SIG-M5 treated with dmso at 0.1 percent for 504 hours (cell line): ENCODE measurements at regions not wholly inside any gene's neighbourhood (a gene's known extent, or its start where the extent isn't known, plus 50 kb on each side); places are given as distances from the start of the nearest gene placed in this dataset.
"Not testable (repeated sequence)": the region's sequence is repeated elsewhere in the genome, so short reads cannot be mapped to it uniquely, and the experiment has no call there.

Source experiments
- DNase-seq: peaks from one replicate; lab custom pipeline; 2025; ENCODE audit not compliant: unreplicated experiment; lab: John Stamatoyannopoulos, UW

- no peak for DNase-seq
Measured at GRCh38 chr17:54678158-54678557, 222.5 kb upstream of the TOM1L1 start.

- no peak for DNase-seq
Measured at GRCh38 chr17:54680410-54680809, 220.2 kb upstream of the TOM1L1 start.

GRCh38 chr17:54694287-54694887, 206.3 kb upstream of the TOM1L1 start:
- DNase-seq = no peak

- not testable (repeated sequence) for DNase-seq
Measured at GRCh38 chr17:54712798-54713197, 187.9 kb upstream of the TOM1L1 start.

- no peak for DNase-seq
Measured at GRCh38 chr17:54718286-54718685, 182.4 kb upstream of the TOM1L1 start.

GRCh38 chr17:54727624-54728023, 173.0 kb upstream of the TOM1L1 start:
- no peak for DNase-seq

- DNase-seq = no peak
Measured at GRCh38 chr17:54736573-54736972, 164.1 kb upstream of the TOM1L1 start.

- DNase-seq = no peak
Measured at GRCh38 chr17:54738496-54738895, 162.2 kb upstream of the TOM1L1 start.

GRCh38 chr17:54744750-54745149, 155.9 kb upstream of the TOM1L1 start:
- peak; percentile 6 for DNase-seq

GRCh38 chr17:54745239-54745638, 155.4 kb upstream of the TOM1L1 start:
- DNase-seq = no peak

GRCh38 chr17:54745862-54746261, 154.8 kb upstream of the TOM1L1 start:
- no peak for DNase-seq

- peak; percentile 23 for DNase-seq
Measured at GRCh38 chr17:54749157-54749556, 151.5 kb upstream of the TOM1L1 start.

- DNase-seq = peak; percentile 15
Measured at GRCh38 chr17:54754560-54754959, 146.1 kb upstream of the TOM1L1 start.

- no peak for DNase-seq
Measured at GRCh38 chr17:54760836-54761235, 139.8 kb upstream of the TOM1L1 start.

GRCh38 chr17:54770836-54771235, 129.8 kb upstream of the TOM1L1 start:
- no peak for DNase-seq

- no peak for DNase-seq
Measured at GRCh38 chr17:54771409-54771915, 129.2 kb upstream of the TOM1L1 start.

- DNase-seq = no peak
Measured at GRCh38 chr17:54780238-54780637, 120.4 kb upstream of the TOM1L1 start.

- no peak for DNase-seq
Measured at GRCh38 chr17:54781389-54781788, 119.3 kb upstream of the TOM1L1 start.

- no peak for DNase-seq
Measured at GRCh38 chr17:54784305-54784704, 116.3 kb upstream of the TOM1L1 start.

GRCh38 chr17:54785643-54786268, 114.9 kb upstream of the TOM1L1 start:
- DNase-seq = no peak

GRCh38 chr17:54789101-54789880, 111.4 kb upstream of the TOM1L1 start:
- DNase-seq = no peak

GRCh38 chr17:54793271-54793670, 107.4 kb upstream of the TOM1L1 start:
- no peak for DNase-seq
